ENCODE measurements at regions not wholly inside any gene's neighbourhood (a gene's known extent, or its start where the extent isn't known, plus 50 kb on each side); places are given as distances from the start of the nearest gene placed in this dataset.

DNA sequence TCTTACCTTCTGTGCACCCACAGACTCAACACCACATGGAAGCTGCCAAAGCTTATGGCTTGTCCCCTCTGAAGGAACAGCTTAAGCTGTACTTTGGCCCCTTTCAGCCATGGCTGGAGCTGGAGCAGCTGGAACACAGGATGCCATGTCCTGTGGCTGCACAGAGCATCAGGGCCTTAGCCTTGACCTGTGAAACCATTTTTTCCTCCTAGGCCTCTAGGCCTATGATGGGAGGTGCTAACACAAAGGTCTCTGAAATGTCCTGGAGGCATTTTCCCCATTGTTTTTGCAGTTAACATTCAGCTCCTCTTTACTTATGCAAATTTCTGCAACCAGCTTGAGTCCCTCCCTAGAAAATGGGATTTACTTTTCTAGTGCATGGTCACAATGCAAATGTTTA is 461.4 kb upstream of the TYRP1 start:
- BruUV-seq (replicated peaks) = no TSS peak
- H3K27ac ChIP-seq (ENCODE audit: low read length) = no peak overlapping the region
- H3K27me3 ChIP-seq (ENCODE audit: control insufficient read depth, insufficient read depth, low read length) = no peaks in the 10 kb centered on the region
- H3K9me3 ChIP-seq (ENCODE audit: control insufficient read depth, insufficient read depth, low read depth, low read length) = no peaks in the 10 kb centered on the region
- H3K36me3 ChIP-seq (ENCODE audit: control insufficient read depth, insufficient read depth, low read length) = no peaks in the 10 kb centered on the region
- ATAC-seq = no peak
- no peak for TF ChIP-seq TCF7L2 (IDR thresholded peaks at IDR 0.05; ENCODE audit: low read depth, low read length)
- TF ChIP-seq, protein P1, sequence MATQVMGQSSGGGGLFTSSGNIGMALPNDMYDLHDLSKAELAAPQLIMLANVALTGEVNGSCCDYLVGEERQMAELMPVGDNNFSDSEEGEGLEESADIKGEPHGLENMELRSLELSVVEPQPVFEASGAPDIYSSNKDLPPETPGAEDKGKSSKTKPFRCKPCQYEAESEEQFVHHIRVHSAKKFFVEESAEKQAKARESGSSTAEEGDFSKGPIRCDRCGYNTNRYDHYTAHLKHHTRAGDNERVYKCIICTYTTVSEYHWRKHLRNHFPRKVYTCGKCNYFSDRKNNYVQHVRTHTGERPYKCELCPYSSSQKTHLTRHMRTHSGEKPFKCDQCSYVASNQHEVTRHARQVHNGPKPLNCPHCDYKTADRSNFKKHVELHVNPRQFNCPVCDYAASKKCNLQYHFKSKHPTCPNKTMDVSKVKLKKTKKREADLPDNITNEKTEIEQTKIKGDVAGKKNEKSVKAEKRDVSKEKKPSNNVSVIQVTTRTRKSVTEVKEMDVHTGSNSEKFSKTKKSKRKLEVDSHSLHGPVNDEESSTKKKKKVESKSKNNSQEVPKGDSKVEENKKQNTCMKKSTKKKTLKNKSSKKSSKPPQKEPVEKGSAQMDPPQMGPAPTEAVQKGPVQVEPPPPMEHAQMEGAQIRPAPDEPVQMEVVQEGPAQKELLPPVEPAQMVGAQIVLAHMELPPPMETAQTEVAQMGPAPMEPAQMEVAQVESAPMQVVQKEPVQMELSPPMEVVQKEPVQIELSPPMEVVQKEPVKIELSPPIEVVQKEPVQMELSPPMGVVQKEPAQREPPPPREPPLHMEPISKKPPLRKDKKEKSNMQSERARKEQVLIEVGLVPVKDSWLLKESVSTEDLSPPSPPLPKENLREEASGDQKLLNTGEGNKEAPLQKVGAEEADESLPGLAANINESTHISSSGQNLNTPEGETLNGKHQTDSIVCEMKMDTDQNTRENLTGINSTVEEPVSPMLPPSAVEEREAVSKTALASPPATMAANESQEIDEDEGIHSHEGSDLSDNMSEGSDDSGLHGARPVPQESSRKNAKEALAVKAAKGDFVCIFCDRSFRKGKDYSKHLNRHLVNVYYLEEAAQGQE (IDR thresholded peaks at IDR 0.05; ENCODE audit: insufficient read depth in 1 of 2, low read depth in 2 of 2, low read length in 1 of 2) = no peak
- no peak for TF ChIP-seq POLR2AphosphoS5 (IDR thresholded peaks at IDR 0.05; ENCODE audit: low read depth, low read length)
- TF ChIP-seq, protein P2, sequence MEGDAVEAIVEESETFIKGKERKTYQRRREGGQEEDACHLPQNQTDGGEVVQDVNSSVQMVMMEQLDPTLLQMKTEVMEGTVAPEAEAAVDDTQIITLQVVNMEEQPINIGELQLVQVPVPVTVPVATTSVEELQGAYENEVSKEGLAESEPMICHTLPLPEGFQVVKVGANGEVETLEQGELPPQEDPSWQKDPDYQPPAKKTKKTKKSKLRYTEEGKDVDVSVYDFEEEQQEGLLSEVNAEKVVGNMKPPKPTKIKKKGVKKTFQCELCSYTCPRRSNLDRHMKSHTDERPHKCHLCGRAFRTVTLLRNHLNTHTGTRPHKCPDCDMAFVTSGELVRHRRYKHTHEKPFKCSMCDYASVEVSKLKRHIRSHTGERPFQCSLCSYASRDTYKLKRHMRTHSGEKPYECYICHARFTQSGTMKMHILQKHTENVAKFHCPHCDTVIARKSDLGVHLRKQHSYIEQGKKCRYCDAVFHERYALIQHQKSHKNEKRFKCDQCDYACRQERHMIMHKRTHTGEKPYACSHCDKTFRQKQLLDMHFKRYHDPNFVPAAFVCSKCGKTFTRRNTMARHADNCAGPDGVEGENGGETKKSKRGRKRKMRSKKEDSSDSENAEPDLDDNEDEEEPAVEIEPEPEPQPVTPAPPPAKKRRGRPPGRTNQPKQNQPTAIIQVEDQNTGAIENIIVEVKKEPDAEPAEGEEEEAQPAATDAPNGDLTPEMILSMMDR (IDR thresholded peaks at IDR 0.05) = no peak
- no peak for TF ChIP-seq SIN3A (IDR thresholded peaks at IDR 0.05; ENCODE audit: borderline replicate concordance, insufficient read depth, low read depth, low read length)
- CTCF ChIA-PET = no interaction called here
- no peak for DNase-seq (ENCODE audit: low read depth, low spot score)
- POLR2A ChIA-PET = no interaction called here
- in situ Hi-C loops (cut with HindIII; ENCODE audit: low pct_unique_long_range_greater_than_20kb, low sequenced_read_pairs) (no loop called here), intact Hi-C loops (cut with micrococcal nuclease; ENCODE audit: unreplicated experiment) (no loop called here)
- no peaks in the 10 kb centered on the region for H3K4me1 ChIP-seq (ENCODE audit: control insufficient read depth, insufficient read depth, low read length)
- H3K4me3 ChIP-seq (ENCODE audit: low read depth in 2 of 2, low read length in 2 of 2) = no peak overlapping the region

DNA sequence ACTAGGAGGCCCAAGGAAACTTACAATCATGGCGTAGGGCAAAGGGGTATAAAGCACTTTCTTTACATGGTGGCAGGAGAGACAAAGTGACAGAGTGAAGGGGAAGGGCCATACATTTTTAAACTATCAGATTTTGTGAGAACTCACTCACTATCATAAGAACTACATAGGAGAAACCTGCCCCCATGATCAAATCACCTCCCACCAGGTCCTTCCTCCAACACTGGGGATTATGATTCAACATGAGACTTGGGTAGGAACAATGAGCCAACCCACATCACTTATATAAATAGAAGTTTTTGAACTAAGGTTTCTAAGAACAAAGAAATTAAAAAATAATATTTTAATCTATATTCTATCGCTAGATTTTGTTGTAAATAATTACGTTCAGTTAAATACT is 460.3 kb upstream of the TYRP1 start:
- DNase-seq (ENCODE audit: low read depth, low spot score) (no peak), ATAC-seq (no peak)
- BruUV-seq (replicated peaks) = no TSS peak
- in situ Hi-C loops (cut with HindIII; ENCODE audit: low pct_unique_long_range_greater_than_20kb, low sequenced_read_pairs) = no loop called here
- no peaks in the 10 kb centered on the region for H3K9me3 ChIP-seq (ENCODE audit: control insufficient read depth, insufficient read depth, low read depth, low read length)
- POLR2A ChIA-PET = no interaction called here
- TF ChIP-seq, protein P2 (IDR thresholded peaks at IDR 0.05) = no peak
- TF ChIP-seq, protein P1 (IDR thresholded peaks at IDR 0.05; ENCODE audit: insufficient read depth in 1 of 2, low read depth in 2 of 2, low read length in 1 of 2) = no peak
- no peak for TF ChIP-seq TCF7L2 (IDR thresholded peaks at IDR 0.05; ENCODE audit: low read depth, low read length)
- H3K27me3 ChIP-seq (ENCODE audit: control insufficient read depth, insufficient read depth, low read length) = no peaks in the 10 kb centered on the region
- H3K4me1 ChIP-seq (ENCODE audit: control insufficient read depth, insufficient read depth, low read length) = no peaks in the 10 kb centered on the region
- H3K36me3 ChIP-seq (ENCODE audit: control insufficient read depth, insufficient read depth, low read length) = no peaks in the 10 kb centered on the region
- H3K27ac ChIP-seq (ENCODE audit: low read length) = no peak overlapping the region
- CTCF ChIA-PET = no interaction called here
- intact Hi-C loops (cut with micrococcal nuclease; ENCODE audit: unreplicated experiment) = no loop called here
- no peak overlapping the region for H3K4me3 ChIP-seq (ENCODE audit: low read depth in 2 of 2, low read length in 2 of 2)

Data from Panc1 (cell line).